Mesenchymal stem cell (in vitro differentiated cells and primary cell): ENCODE measurements at regions not wholly inside any gene's neighbourhood (a gene's known extent, or its start where the extent isn't known, plus 50 kb on each side); places are given as distances from the start of the nearest gene placed in this dataset.

Experiments used
- DNase-seq: peaks from one replicate; pipeline ENCODE4 v3.0.0-alpha.2; 2013
- H2AFZ ChIP-seq: one replicate; pipeline ENCODE4 v1.6.1; 2013; ENCODE audit warnings: low read depth, mild to moderate bottlenecking, control low read depth, inconsistent platforms, low read length, moderate library complexity
- H2AK5ac ChIP-seq: 2 replicates; pipeline ENCODE4 v1.6.1; 2013; ENCODE audit warnings: low read length, moderate library complexity, mild to moderate bottlenecking, inconsistent platforms; ENCODE audit not compliant: severe bottlenecking
- H2BK120ac ChIP-seq: one replicate; pipeline ENCODE4 v1.6.1; 2013; ENCODE audit warnings: low read depth, mild to moderate bottlenecking, inconsistent platforms, low read length, moderate library complexity
- H2BK12ac ChIP-seq, 2 experiments: one replicate each; pipeline ENCODE4 v1.6.1; 2013; ENCODE audit warnings: inconsistent platforms in 2 of 2, low read length in 2 of 2, mild to moderate bottlenecking in 2 of 2, moderate library complexity in 2 of 2, control low read depth in 1 of 2
- H2BK15ac ChIP-seq: one replicate; pipeline ENCODE4 v1.6.1; 2013; ENCODE audit warnings: mild to moderate bottlenecking, low read depth, inconsistent platforms; ENCODE audit not compliant: poor library complexity, severe bottlenecking
- H2BK5ac ChIP-seq: 2 replicates; pipeline ENCODE4 v1.6.1; 2013; ENCODE audit warnings: low read depth, mild to moderate bottlenecking, low read length, control low read depth, inconsistent platforms; ENCODE audit not compliant: poor library complexity, severe bottlenecking
- H3K14ac ChIP-seq, 2 experiments: one replicate each; pipeline ENCODE4 v1.6.1; 2013; ENCODE audit warnings: inconsistent platforms in 2 of 2, low read length in 2 of 2, control low read depth in 1 of 2, mild to moderate bottlenecking in 1 of 2, moderate library complexity in 1 of 2
- H3K18ac ChIP-seq, 2 experiments: one replicate each; pipeline ENCODE4 v1.6.1; 2013; ENCODE audit warnings: inconsistent platforms in 2 of 2, low read length in 2 of 2, control low read depth in 1 of 2, low read depth in 1 of 2, mild to moderate bottlenecking in 1 of 2
- H3K23ac ChIP-seq, 2 experiments: one replicate each; pipeline ENCODE4 v1.6.1; 2013; ENCODE audit warnings: inconsistent platforms in 2 of 2, low read length in 2 of 2, mild to moderate bottlenecking in 2 of 2, moderate library complexity in 2 of 2, control low read depth in 1 of 2
- H3K27ac ChIP-seq: 2 replicates; pipeline ENCODE4 v1.5.1; 2013; ENCODE audit warnings: mild to moderate bottlenecking, moderate library complexity, low read length, control low read depth, inconsistent platforms; ENCODE audit not compliant: poor library complexity, severe bottlenecking
- H3K27me3 ChIP-seq, 2 experiments: 2 replicates each; pipeline versions ENCODE4 v1.6.1 to v1.7.0; 2013; ENCODE audit warnings: low read length in 2 of 2, mild to moderate bottlenecking in 2 of 2, moderate library complexity in 2 of 2, control low read depth in 1 of 2, inconsistent platforms in 1 of 2; ENCODE audit not compliant: control insufficient read depth in 1 of 2, insufficient read depth in 1 of 2
- H3K36me3 ChIP-seq, 2 experiments: 2 replicates each; pipeline versions ENCODE4 v1.6.1 to v1.7.0; 2013; ENCODE audit warnings: low read length in 2 of 2, control low read depth in 1 of 2, inconsistent platforms in 1 of 2, low read depth in 1 of 2, mild to moderate bottlenecking in 1 of 2; ENCODE audit not compliant: insufficient read depth in 2 of 2, control insufficient read depth in 1 of 2
- H3K4ac ChIP-seq, 2 experiments: one replicate each; pipeline ENCODE4 v1.6.1; 2013; ENCODE audit warnings: inconsistent platforms in 2 of 2, low read length in 2 of 2, mild to moderate bottlenecking in 2 of 2, moderate library complexity in 2 of 2, control low read depth in 1 of 2, low read depth in 1 of 2
- H3K4me1 ChIP-seq: 2 replicates; pipeline ENCODE4 v1.6.1; 2013; ENCODE audit warnings: low read depth, low read length, control low read depth; ENCODE audit not compliant: control insufficient read depth, insufficient read depth
- H3K4me2 ChIP-seq: 2 replicates; pipeline ENCODE4 v1.6.1; 2013; ENCODE audit warnings: low read length, mild to moderate bottlenecking, inconsistent platforms; ENCODE audit not compliant: poor library complexity, severe bottlenecking
- H3K4me3 ChIP-seq, 2 experiments: 2 replicates each; pipeline versions ENCODE4 v1.5.1 to v1.7.0; 2013; ENCODE audit warnings: low read length in 2 of 2, mild to moderate bottlenecking in 2 of 2, control low read depth in 1 of 2, low read depth in 1 of 2; ENCODE audit not compliant: insufficient read depth in 1 of 2
- H3K79me1 ChIP-seq: replicated peaks from 2 replicates; pipeline ENCODE4 v1.6.1; 2013; ENCODE audit warnings: mild to moderate bottlenecking, control low read depth, low read length, inconsistent platforms; ENCODE audit not compliant: poor library complexity, severe bottlenecking
- H3K9ac ChIP-seq: 2 replicates; pipeline ENCODE4 v1.7.0; 2013; ENCODE audit warnings: mild to moderate bottlenecking, low read length, moderate library complexity
- H3K9me3 ChIP-seq: 2 replicates; pipeline ENCODE4 v1.7.0; 2013; ENCODE audit warnings: mild to moderate bottlenecking, low read length; ENCODE audit not compliant: control insufficient read depth
- H4K8ac ChIP-seq: one replicate; pipeline ENCODE4 v1.6.1; 2013; ENCODE audit warnings: inconsistent platforms, mild to moderate bottlenecking, low read length, moderate library complexity
- H4K91ac ChIP-seq: one replicate; pipeline ENCODE4 v1.6.1; 2013; ENCODE audit warnings: mild to moderate bottlenecking, low read length, inconsistent platforms
- WGBS: methylation state at CpG from one replicate; pipeline ENCODE4 v1.1.7; 2013; ENCODE audit warnings: mixed read lengths; 5-methylcytosine and 5-hydroxymethylcytosine counted together

DNA sequence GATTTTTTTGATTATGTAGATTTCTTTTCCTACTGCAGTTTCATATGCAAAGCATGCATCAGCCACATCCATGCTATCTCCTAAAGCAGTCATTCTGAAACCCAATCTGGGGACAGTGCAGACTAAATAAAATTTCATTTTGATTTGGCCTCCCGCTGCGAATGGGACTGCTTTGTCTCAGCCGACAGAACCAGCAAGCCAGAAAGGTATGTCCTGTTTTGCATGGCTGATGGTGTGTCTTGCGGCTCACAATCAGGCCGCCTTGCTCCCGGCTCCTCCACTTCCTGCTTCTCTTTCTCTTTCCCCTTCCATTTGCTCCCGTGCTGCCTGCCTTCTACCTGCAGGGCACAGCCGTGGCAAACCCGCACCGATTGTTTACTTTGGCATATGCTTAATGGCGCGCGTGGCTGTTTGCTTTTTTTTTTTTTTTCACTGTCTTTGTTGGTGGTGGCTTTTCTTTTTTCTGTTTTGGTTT, 419.6 kb upstream of the POU3F3 start:
- no peaks in the 10 kb centered on the region for H3K79me1 ChIP-seq
- no peak overlapping the region for H2AFZ ChIP-seq
- no peak overlapping the region for H2BK5ac ChIP-seq
- peaks cover 2% of the 10 kb centered on the region for H3K4me1 ChIP-seq
- no peak overlapping the region for H3K18ac ChIP-seq
- H3K9me3 ChIP-seq: no peaks in the 10 kb centered on the region
- H4K91ac ChIP-seq: no peak overlapping the region
- no peak for DNase-seq
- no peak overlapping the region for H2BK12ac ChIP-seq
- no peak overlapping the region for H4K8ac ChIP-seq
- H3K27me3 ChIP-seq: no peaks in the 10 kb centered on the region
- H2AK5ac ChIP-seq: no peak overlapping the region
- no peak overlapping the region for H2BK15ac ChIP-seq
- no peak overlapping the region for H3K9ac ChIP-seq
- H3K4me2 ChIP-seq: peak overlapping the region; percentile 37
- H3K4ac ChIP-seq: no peak overlapping the region
- H3K27ac ChIP-seq: peak overlapping the region; percentile 4
- peak overlapping the region; percentile 5 to 55 for H3K4me3 ChIP-seq
- H3K36me3 ChIP-seq: no peaks in the 10 kb centered on the region
- WGBS: 5% methylated on average over 12 of the region's 13 CpGs
- no peak overlapping the region for H3K14ac ChIP-seq
- no peak overlapping the region for H3K23ac ChIP-seq
- no peak overlapping the region for H2BK120ac ChIP-seq

DNA sequence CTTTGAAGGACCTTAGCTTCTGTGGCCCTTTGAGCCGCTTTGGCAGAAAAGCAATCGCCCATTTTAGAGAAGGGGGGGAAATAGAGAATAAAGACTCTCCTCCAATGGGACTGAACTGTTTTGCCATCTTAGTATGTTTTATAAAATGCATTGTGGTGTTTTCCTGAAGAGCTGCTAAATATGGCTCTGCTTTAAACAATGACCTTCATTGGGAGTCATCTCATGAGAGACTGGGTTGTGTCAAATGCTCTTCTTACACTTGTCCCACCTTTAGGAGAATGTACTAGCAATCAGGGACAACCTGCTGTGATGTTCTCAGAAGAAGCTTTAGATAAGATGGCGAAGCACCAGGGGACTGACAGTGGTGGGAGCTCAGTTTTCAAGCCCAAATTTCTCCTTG, 418.9 kb upstream of the POU3F3 start:
- Histone ChIP-seq H2BK12ac (no peak overlapping the region), H3K27me3 (no peaks in the 10 kb centered on the region), H3K4me1 (peaks cover 2% of the 10 kb centered on the region), H3K23ac (no peak overlapping the region), H2AFZ (no peak overlapping the region), H4K8ac (no peak overlapping the region), H3K4me3 (no peak overlapping the region), H2BK15ac (no peak overlapping the region), H3K9ac (no peak overlapping the region), H3K4me2 (no peak overlapping the region), H3K18ac (no peak overlapping the region), H4K91ac (no peak overlapping the region), H3K36me3 (no peaks in the 10 kb centered on the region), H2BK120ac (no peak overlapping the region), H3K9me3 (no peaks in the 10 kb centered on the region), H3K14ac (no peak overlapping the region), H3K79me1 (no peaks in the 10 kb centered on the region), H3K27ac (no peak overlapping the region), H3K4ac (no peak overlapping the region), H2AK5ac (peak overlapping the region; percentile 74), H2BK5ac (no peak overlapping the region)
- DNase-seq: no peak
- 66% methylated on average over 3 of the region's 3 CpGs for WGBS

- no peaks in the 10 kb centered on the region for H3K36me3 ChIP-seq
- no peak overlapping the region for H3K14ac ChIP-seq
- H2BK5ac ChIP-seq: no peak overlapping the region
- no peaks in the 10 kb centered on the region for H3K9me3 ChIP-seq
- H2BK120ac ChIP-seq: no peak overlapping the region
- no peak overlapping the region for H3K18ac ChIP-seq
- H2BK12ac ChIP-seq: no peak overlapping the region
- H3K4ac ChIP-seq: no peak overlapping the region
- no peak overlapping the region for H3K4me3 ChIP-seq
- H2AFZ ChIP-seq: no peak overlapping the region
- no peak overlapping the region for H2BK15ac ChIP-seq
- H3K79me1 ChIP-seq: no peaks in the 10 kb centered on the region
- no peak for DNase-seq
- H4K91ac ChIP-seq: no peak overlapping the region
- no peak overlapping the region for H4K8ac ChIP-seq
- H3K27me3 ChIP-seq: no peaks in the 10 kb centered on the region
- H3K4me1 ChIP-seq: peaks cover 2% of the 10 kb centered on the region
- no peak overlapping the region for H2AK5ac ChIP-seq
- H3K27ac ChIP-seq: no peak overlapping the region
- H3K23ac ChIP-seq: no peak overlapping the region
- H3K9ac ChIP-seq: no peak overlapping the region
- WGBS: 73% methylated on average over 2 of the region's 3 CpGs
- H3K4me2 ChIP-seq: no peak overlapping the region
These were observed 415.4 kb upstream of the POU3F3 start for GRCh38 chr2:104438481-104438880.

GRCh38 chr2:104443145-104443544, 410.8 kb upstream of the POU3F3 start:
- Histone ChIP-seq H3K27ac (no peak overlapping the region), H3K4me2 (no peak overlapping the region), H2AK5ac (no peak overlapping the region), H3K4ac (no peak overlapping the region), H2BK12ac (no peak overlapping the region), H2BK15ac (no peak overlapping the region), H3K14ac (no peak overlapping the region), H3K18ac (no peak overlapping the region), H3K9me3 (no peaks in the 10 kb centered on the region), H3K4me1 (peaks cover 3% of the 10 kb centered on the region), H3K4me3 (no peak overlapping the region), H3K36me3 (no peaks in the 10 kb centered on the region), H4K91ac (no peak overlapping the region), H3K23ac (no peak overlapping the region), H3K79me1 (no peaks in the 10 kb centered on the region), H3K27me3 (no peaks in the 10 kb centered on the region), H2BK5ac (no peak overlapping the region), H3K9ac (no peak overlapping the region), H4K8ac (no peak overlapping the region), H2AFZ (no peak overlapping the region), H2BK120ac (no peak overlapping the region)
- no peak for DNase-seq
- 88% methylated on average over 5 of the region's 5 CpGs for WGBS
